GM23338 (cell line): ENCODE measurements at regions not wholly inside any gene's neighbourhood (a gene's known extent, or its start where the extent isn't known, plus 50 kb on each side); places are given as distances from the start of the nearest gene placed in this dataset.

Source experiments
- ATAC-seq: fragments of 200-7000 bp; cut with Tn5 transposase; 3 replicates; pipeline ENCODE4 v1.9.1; 2020
- DNase-seq: peaks from one replicate; pipeline ENCODE4 v3.0.0-alpha.2; 2015; ENCODE audit warnings: low spot score
- H2AFZ ChIP-seq: fragments of 200-600 bp; sonication (generic); 2 replicates; pipeline ENCODE4 v1.8.0; 2016; ENCODE audit warnings: antibody characterized with exemption, mild to moderate bottlenecking, moderate library complexity
- H3F3A ChIP-seq: fragments of 200-600 bp; sonication (generic); replicated peaks from 2 replicates; pipeline ENCODE4 v1.8.0; 2017; ENCODE audit warnings: antibody characterized with exemption, mixed run types, low read depth
- H3K27ac ChIP-seq: fragments of 200-600 bp; sonication (generic); 2 replicates; pipeline ENCODE4 v1.6.1; 2016; ENCODE audit warnings: low read depth
- H3K27me3 ChIP-seq: fragments of 200-600 bp; sonication (generic); 2 replicates; pipeline ENCODE4 v1.8.0; 2016; ENCODE audit warnings: mild to moderate bottlenecking, mixed run types, moderate library complexity; ENCODE audit not compliant: insufficient read depth
- H3K36me3 ChIP-seq: fragments of 200-600 bp; sonication (generic); 2 replicates; pipeline ENCODE4 v1.8.0; 2016; ENCODE audit warnings: mild to moderate bottlenecking; ENCODE audit not compliant: insufficient read depth
- H3K4me1 ChIP-seq: fragments of 200-600 bp; sonication (generic); 2 replicates; pipeline ENCODE4 v1.8.0; 2016; ENCODE audit warnings: mild to moderate bottlenecking, moderate library complexity; ENCODE audit not compliant: insufficient read depth
- H3K4me2 ChIP-seq: fragments of 200-600 bp; sonication (generic); 2 replicates; pipeline ENCODE4 v1.7.1; 2017; ENCODE audit warnings: mixed run types
- H3K4me3 ChIP-seq: fragments of 200-600 bp; sonication (generic); 2 replicates; pipeline ENCODE4 v1.6.1; 2016; ENCODE audit warnings: mixed run types
- H3K79me2 ChIP-seq: fragments of 200-600 bp; sonication (generic); replicated peaks from 2 replicates; pipeline ENCODE4 v1.8.0; 2017; ENCODE audit warnings: mild to moderate bottlenecking; ENCODE audit not compliant: insufficient read depth
- H3K9me2 ChIP-seq: fragments of 200-600 bp; sonication (generic); 2 replicates; pipeline ENCODE4 v1.8.0; 2017; ENCODE audit not compliant: insufficient read depth
- H4K20me1 ChIP-seq: fragments of 200-600 bp; sonication (generic); replicated peaks from 2 replicates; pipeline ENCODE4 v1.8.0; 2017; ENCODE audit warnings: mild to moderate bottlenecking; ENCODE audit not compliant: insufficient read depth
- H3K27ac Mint-ChIP-seq: 2 replicates; pipeline ENCODE4 v1.8.0; 2020; ENCODE audit warnings: inconsistent platforms, mild to moderate bottlenecking, moderate library complexity, mixed read lengths
- H3K27me3 Mint-ChIP-seq: 3 replicates; pipeline ENCODE4 v1.8.0; 2022; ENCODE audit warnings: low read depth, mild to moderate bottlenecking, moderate library complexity, mixed read lengths, inconsistent platforms; ENCODE audit not compliant: insufficient read depth, poor library complexity
- H3K36me3 Mint-ChIP-seq: 3 replicates; pipeline ENCODE4 v1.8.0; 2021; ENCODE audit warnings: low read depth, mild to moderate bottlenecking, inconsistent platforms, moderate library complexity, mixed read lengths
- H3K4me1 Mint-ChIP-seq: 3 replicates; pipeline ENCODE4 v1.8.0; 2020; ENCODE audit warnings: mild to moderate bottlenecking, inconsistent platforms, mixed read lengths
- H3K4me3 Mint-ChIP-seq: 3 replicates; pipeline ENCODE4 v1.8.0; 2021; ENCODE audit warnings: moderate library complexity, mild to moderate bottlenecking, inconsistent platforms, mixed read lengths
- H3K9me3 Mint-ChIP-seq: 3 replicates; pipeline ENCODE4 v1.8.0; 2020; ENCODE audit warnings: moderate library complexity, mild to moderate bottlenecking, inconsistent platforms, mixed read lengths
- CREB1 ChIP-seq: fragments of 250-450 bp; sonication (Bioruptor Pico); IDR thresholded peaks from 2 replicates; pipeline ENCODE4 v1.5.0; 2020; ENCODE audit warnings: low read depth, mild to moderate bottlenecking, moderate library complexity
- CTCF ChIP-seq, 2 experiments: fragments of 200-600 bp in 1 of 2; sonication (generic) in 1 of 2; conservative IDR thresholded peaks; 2 replicates each; pipeline versions ENCODE4 v1.5.1 to v1.6.1; 2016 to 2017; ENCODE audit warnings: antibody characterized with exemption in 2 of 2, low read depth in 2 of 2, mild to moderate bottlenecking in 2 of 2, moderate library complexity in 1 of 2
- EZH2 ChIP-seq: fragments of 200-600 bp; sonication (generic); IDR thresholded peaks from one replicate; pipeline ENCODE4 v1.8.0; 2017; ENCODE audit warnings: antibody characterized with exemption, mild to moderate bottlenecking, low read depth; ENCODE audit not compliant: unreplicated experiment
- JUNB ChIP-seq: IDR thresholded peaks from one replicate; pipeline ENCODE4 v1.6.1; 2016; ENCODE audit warnings: antibody characterized with exemption; ENCODE audit not compliant: unreplicated experiment
- NANOG ChIP-seq: IDR thresholded peaks from 2 replicates; pipeline ENCODE4 v1.6.1; 2016; ENCODE audit warnings: antibody characterized with exemption, borderline replicate concordance
- STAT1 ChIP-seq: IDR thresholded peaks from one replicate; pipeline ENCODE4 v1.6.1; 2016; ENCODE audit warnings: antibody characterized with exemption; ENCODE audit not compliant: unreplicated experiment
- ZNF114 ChIP-seq: fragments of 250-450 bp; sonication (Bioruptor Pico); IDR thresholded peaks from 2 replicates; pipeline ENCODE4 v1.5.0; 2020; ENCODE audit warnings: mild to moderate bottlenecking, moderate library complexity
- ZNF462 ChIP-seq: fragments of 250-450 bp; sonication (Bioruptor Pico); IDR thresholded peaks from 2 replicates; pipeline ENCODE4 v1.5.0; 2020; ENCODE audit warnings: mild to moderate bottlenecking, moderate library complexity

GRCh38 chr11:82465481-82465880 is 268.2 kb downstream of the FAM181B start (continued):
- TF ChIP-seq CTCF (conservative IDR thresholded peaks at IDR 0.05; ENCODE audit: low read depth in 2 of 2) (no peak), ZNF462 (no peak)

GRCh38 chr11:82462608-82463242 is 270.9 kb downstream of the FAM181B start:
- no peak overlapping the region for H2AFZ ChIP-seq
- Mint-ChIP-seq H3K9me3 (peaks cover 3% of the 10 kb centered on the region; the same call in 1 of the 3 replicates), H3K36me3 (no peaks in the 10 kb centered on the region), H3K27ac (no peak overlapping the region), H3K4me1 (no peaks in the 10 kb centered on the region), H3K27me3 (no peaks in the 10 kb centered on the region), H3K4me3 (no peak overlapping the region)
- DNase-seq (no peak), ATAC-seq (no peak)
- TF ChIP-seq EZH2 = no peak
- no peak for TF ChIP-seq JUNB
- no peak for TF ChIP-seq CREB1 (CRISPR knock-in tag)
- no peak for TF ChIP-seq STAT1
- TF ChIP-seq NANOG = no peak
- TF ChIP-seq CTCF (conservative IDR thresholded peaks at IDR 0.05; ENCODE audit: low read depth in 2 of 2) = no peak
- TF ChIP-seq ZNF114 = no peak
- no peaks in the 10 kb centered on the region for H3K79me2 ChIP-seq
- H4K20me1 ChIP-seq = no peaks in the 10 kb centered on the region
- H3K27ac ChIP-seq = no peak overlapping the region
- no peaks in the 10 kb centered on the region for H3K36me3 ChIP-seq
- H3K27me3 ChIP-seq = no peaks in the 10 kb centered on the region
- no peak overlapping the region for H3K4me3 ChIP-seq
- no peak overlapping the region for H3K4me2 ChIP-seq
- H3F3A ChIP-seq = no peaks in the 10 kb centered on the region
- H3K4me1 ChIP-seq = no peaks in the 10 kb centered on the region
- no peaks in the 10 kb centered on the region for H3K9me2 ChIP-seq
